HuH-7.5 (cell line): ENCODE measurements at regions not wholly inside any gene's neighbourhood (a gene's known extent, or its start where the extent isn't known, plus 50 kb on each side); places are given as distances from the start of the nearest gene placed in this dataset.
"Not testable (repeated sequence)": the region's sequence is repeated elsewhere in the genome, so short reads cannot be mapped to it uniquely, and the experiment has no call there.

Experiments
- DNase-seq: peaks from one replicate; pipeline ENCODE4 v3.0.0; 2011; ENCODE audit warnings: low spot score

DNA sequence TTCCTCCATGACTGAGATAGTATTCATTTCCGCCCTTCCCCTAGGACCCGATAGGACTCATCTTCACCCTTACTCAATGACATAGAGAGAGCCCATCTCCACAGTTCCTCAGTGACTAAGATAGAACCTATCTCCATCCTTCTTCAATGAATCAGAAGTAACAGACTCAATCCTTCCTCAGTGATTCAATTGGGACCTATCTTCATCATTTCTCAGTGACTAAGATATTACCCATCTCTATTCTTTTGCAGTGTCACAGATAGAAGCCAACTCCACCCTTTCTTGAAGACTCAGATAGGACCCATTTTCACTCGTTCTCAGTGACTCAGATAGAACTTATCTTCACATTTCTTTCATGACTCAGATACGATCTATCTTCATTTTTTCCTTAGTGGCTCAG lies 164.6 kb downstream of the FBXO4 start:
- no peak for DNase-seq

DNA sequence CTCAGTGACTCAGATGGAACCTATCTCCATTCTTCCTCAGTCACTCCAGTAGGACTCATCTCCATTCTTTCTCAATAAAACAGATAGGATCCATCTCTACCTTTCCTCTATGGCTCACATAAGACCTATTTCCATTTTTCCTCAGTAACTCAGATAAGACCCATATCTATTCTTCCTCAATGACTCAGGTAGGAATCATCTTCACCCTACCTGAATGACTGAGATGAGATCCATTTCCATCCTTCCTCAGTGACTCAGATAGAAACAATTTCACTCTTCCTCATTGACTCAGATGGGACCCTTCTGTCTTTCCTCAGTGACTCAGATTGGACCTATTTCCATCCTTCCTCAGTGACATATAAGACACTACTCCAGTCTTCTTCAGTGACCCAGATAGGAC lies 165.1 kb downstream of the FBXO4 start:
- no peak for DNase-seq

DNA sequence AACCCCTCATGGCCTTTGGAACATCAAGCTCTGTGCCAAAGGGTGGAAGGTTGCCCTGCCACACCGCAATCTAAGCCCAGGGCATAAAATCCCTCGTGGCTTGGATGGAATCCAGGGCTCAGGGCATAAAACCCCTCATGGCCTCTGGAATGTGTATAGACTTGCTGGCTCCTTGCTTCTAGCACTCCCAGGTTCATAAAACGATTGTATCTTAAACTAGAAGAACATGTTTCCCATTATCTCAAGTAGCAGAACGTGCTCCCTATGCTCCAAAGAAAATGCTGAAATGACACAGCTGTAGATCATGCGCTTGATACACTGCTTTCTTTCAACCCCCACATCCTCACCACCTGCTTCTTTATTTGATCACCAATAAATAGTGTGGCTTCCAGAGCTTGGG lies 174.8 kb downstream of the FBXO4 start:
- not testable (repeated sequence) for DNase-seq

DNA sequence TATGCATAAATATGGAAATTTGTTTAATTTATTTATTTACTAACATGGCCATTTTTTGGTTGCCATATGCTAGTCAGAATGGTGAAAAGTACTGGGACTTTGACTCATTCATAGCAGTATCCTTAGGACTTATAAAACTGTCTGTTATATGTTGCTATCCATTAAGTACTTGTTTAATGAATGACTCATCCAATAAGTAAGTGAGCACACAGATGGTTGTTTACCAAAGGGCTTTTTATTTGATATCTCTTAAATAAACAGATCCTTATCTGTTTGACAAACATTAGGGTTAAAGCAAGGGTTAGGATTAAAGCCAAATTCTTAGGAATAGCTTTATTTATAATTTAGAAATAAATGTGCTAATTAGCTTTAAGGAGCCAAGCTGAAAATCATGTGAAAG lies 183.4 kb downstream of the FBXO4 start:
- peak; percentile 46 for DNase-seq

DNA sequence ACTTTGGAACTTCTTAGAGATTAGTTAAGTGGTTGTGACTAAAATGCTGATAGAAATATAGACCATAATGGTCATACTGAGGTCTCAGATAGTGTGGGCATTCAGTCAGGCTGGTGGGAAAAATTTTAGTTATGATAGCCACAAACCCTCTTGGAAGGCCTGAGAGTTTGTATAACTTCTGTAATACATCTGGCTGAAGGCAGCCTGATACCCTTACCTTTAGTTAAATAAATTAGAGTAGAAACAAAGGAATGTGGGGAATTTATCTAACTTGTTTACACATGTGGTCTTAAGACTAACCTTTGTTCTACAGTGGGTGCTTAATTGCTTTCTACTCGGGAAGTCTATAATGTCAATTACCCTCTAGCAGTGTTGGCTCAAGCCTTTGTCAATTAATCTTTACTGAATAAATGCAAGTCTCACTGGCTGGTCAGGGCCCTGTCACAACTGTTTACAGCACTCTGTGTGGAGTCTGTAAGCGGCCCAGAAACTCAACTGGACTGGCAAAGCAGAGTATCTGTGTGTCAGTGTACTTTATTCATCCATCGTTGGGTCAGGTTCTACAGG lies 184.0 kb downstream of the FBXO4 start:
- no peak for DNase-seq

DNA sequence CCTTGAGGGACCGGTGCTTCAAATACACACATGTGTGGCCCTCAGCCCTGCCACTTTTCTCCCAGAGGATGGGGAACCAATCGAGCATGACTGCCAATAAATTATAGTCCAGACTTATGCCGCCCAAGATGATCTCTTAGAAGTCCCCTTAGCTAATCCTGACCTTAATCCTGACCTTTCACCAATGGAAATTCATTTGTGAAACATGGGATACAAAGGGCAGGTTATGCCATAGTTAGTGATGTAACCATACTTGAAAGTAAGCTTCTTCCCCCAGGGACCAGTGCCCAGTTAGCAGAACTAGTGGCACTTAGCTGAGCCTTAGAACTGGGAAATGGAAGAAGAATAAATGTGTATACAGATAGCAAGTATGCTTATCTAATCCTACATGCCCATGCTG lies 190.6 kb downstream of the FBXO4 start:
- not testable (repeated sequence) for DNase-seq

DNA sequence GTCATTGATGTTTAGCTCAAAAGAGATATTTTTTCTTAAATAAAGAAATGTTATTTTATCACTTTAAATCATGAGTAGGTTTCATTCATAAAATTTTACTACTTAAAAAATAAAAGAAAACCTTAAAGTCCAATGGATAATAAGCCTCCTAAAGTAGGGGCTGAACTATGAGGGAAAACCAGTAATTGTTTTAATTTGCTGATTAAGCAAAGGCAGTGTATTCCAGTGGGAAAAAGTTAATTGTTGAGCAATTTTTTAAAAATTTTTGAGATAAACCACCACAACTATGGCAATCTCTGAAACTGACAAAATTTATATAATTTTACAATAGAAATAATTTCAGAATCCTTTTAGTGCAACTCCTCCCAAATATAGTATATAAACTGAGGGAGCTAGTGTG lies 195.0 kb downstream of the FBXO4 start:
- no peak for DNase-seq

DNA sequence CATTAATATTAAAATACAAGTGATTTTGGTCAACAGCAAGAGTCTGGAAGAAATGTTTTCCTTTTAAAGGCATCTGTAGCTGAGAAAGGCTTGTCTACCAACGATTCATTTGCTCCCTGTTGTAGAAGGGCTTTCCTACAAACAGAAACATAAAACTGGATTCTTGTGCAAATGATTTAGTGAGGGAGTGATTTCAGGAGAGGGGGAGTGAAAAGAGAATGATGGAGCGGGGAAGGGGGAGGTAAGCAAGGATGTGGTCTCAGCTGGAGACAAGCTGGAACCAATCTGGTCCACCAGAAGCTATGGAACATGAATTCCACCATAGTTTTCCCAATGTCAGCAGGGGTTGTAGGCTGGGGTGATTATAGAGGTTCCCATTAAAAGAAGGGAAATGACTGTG lies 196.3 kb downstream of the FBXO4 start:
- DNase-seq: no peak

DNA sequence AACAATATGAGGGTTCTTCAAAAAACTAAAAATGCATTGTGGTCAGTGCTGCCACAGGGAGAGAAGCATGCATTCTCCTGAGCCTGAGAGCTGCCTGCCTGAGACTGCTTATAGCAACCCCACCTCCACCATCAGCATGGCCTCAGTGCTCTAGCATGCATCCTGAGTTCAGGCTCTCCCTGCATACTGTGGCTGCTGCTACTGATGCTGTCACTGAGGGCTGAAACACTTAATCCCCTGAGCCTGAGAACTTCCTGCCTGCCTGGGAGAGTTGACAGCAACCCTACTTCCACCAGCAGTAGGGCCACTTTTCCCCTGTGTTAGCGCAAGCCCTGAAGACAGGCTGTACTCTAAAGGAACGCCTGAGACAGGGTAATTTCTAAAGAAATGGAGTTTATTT lies 206.0 kb downstream of the FBXO4 start:
- DNase-seq: no peak

DNA sequence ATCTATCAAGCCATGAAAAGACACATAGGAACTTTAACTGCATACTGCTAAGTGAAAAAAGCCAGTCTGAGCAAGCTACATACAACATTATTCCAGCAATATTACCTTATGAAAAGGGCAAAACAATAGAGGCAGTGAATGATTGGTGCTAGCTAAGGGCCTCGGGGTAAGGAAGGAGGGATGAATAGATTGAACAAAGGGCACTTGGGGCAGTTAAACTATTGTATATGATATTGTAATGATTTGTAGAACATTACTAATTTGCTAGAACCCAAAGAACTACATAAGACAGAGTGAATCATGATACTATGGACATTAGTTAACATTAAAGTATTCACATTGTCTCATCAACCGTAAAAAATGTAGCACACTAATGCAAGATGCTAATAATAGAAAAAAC lies 218.3 kb downstream of the FBXO4 start:
- no peak for DNase-seq

DNA sequence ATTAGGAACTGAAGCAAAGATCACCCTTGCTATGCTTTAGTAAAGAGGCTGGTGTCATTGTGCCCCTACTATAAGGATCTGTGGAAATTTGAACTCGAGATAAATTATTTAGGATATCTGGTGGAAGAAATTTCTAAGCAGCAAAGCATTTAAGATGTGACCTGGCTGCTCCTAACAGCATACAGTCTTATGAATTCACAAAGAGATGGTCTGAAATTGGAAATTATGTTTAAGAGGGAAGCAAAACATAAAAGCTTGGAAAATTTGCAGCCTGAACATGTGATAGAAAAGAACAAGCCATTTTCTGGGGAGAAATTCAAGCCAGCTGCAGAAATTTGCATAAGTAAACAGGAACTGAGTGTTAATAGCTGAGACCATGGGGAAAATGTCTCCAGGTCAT lies 223.7 kb downstream of the FBXO4 start:
- no peak for DNase-seq

DNA sequence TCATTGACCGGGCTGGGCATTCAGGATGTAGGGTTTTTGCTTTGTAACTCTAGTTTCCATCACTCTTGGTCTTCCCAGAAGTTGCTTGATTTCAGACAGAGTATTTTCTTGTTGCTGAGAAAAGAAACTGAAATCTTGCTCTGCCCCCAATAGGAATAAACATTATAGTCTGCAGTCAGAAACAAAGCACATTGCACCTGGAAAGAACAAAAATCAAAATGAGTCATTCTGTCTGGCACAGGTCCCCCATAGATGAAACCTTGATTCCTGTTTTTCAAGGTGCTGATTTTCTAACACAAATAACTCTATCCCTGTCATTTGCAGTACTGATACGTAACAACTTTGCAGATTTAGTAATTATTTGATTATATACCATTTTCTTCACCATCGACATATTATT lies 232.1 kb downstream of the FBXO4 start:
- no peak for DNase-seq

DNA sequence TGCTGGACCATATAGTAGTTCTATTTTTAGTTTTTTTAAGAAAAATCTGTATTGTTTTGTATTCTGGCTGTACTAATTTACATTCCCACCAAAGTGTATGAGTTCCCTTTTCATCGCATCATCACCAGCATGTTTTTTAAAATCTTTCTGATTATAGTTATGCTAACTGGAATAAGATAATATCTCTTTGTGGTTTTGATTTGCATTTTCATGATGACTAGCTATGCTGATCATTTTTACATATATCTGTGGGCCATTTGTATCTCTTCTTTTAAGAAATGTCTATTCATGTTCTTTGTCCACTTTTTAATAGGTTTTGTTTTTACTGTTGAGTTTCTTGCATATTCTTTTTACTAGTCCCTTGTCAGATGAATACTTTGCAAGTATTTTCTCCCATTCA lies 238.0 kb downstream of the FBXO4 start:
- no peak for DNase-seq

DNA sequence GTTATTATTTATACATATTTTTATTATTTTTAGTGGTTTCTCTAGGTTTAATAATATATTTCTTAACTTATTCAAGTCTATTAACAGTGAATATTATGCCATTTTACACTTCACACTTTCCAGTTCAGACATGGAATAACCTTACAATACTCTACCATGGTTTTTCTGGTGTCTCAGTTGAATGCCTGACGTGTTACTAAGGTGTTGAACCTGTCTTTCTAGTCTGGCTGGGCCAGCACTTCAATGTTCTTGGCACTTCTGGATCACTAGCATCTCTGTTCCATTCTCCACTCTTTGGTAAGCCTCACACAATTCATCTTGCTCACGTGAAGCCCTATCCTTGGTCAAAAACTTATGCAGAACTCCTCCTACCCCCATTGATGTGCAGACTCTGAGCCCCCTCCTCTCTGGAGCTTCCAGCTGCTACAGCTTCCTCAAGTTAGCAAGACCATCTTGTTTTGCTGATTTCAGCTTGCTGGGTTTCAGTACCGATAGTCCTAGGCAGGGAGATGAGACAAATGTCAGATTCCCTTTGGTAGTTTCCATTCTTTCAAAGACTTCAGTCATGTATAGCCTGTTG lies 243.1 kb downstream of the FBXO4 start:
- no peak for DNase-seq

DNA sequence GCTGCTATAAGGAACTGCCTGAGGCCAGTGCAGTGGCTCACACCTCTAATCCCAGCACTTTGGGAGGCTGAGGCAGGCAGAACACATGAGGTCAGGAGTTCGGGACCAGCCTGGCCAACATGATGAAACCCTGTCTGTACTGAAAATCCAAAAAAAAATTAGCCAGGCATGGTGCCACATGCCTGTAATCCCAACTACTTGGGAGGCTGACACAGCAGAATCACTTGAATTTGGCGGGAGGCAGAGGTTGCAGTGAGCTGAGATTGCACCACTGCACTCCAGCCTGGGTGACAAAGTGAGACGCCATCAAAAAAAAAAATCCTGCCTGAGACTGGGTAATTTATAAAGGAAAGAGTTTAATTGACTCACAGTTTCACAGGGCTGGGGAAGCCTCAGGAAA lies 247.1 kb upstream of the GHR start:
- DNase-seq: not testable (repeated sequence)

DNA sequence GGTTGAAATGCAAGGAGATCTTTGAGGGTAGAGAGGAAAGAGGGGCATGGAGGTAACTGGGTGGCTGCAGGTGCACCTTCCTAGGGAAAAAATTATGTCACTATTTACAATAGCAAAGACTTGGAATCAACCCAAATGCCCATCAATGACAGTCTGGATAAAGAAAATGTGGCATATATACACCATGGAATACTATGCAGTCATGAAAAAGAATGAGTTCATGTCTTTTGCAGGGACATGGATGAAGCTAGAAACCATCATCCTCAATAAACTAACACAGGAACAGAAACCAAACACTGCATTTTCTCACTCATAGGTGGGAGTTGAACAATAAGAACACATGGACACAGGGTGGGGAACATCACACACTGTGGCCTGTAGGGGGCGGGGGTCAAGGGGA lies 243.4 kb upstream of the GHR start:
- not testable (repeated sequence) for DNase-seq

DNA sequence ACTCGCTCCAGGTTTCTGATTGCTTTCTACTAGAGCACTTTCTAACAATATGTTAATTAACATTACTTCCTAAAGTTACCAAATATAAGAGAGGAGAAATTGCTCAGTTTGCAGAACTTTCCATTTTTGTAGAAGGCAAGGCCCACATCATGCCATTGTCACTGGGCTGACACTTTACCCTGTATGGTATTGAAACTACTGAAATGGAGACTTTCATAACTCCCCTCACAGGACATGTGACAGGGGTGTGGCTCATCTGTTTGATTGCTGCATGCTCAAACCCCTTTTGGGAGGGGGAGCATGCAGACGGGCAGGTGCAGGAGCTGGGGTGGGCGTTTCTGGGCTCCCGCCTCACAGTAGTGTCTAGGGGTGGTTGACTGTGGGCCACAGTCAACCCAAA lies 206.3 kb upstream of the GHR start:
- no peak for DNase-seq

DNA sequence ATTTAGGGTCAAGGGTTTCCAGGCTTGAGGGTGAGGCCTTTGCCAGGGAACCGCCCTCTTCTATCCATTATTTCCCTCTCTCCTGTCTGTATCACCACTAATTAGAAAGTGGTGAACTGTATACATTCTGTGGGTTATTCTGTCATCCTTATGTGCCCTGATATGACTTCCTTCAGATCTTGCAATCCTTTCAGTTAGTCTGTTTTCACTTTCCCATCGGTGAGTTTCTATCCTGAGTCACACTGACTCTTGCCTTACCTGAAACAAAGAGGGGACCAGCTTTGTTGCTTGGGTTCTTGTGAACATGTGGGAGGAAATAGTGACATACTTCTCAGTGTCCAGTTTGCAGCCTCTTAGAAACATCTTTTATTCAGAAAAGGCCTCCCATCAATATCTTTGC lies 205.4 kb upstream of the GHR start:
- no peak for DNase-seq

DNA sequence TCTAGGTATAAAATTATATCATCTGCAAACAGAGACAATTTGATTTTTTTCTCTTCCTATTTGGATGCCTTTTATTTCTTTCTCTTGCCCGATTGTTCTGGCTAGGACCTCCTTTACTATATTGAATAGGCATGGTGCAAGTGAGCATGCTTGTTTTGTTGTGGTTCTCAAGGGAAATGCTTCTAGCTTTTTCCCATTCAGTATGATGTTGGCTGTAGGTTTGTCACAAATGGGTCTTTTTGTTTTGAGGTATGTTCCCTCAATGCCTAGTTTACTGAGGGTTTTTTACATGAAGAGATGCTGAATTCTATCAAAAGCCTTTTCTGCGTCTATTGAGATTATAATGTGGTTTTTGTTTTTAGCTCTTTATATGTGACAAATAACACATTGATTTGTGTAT lies 198.2 kb upstream of the GHR start:
- DNase-seq: no peak

DNA sequence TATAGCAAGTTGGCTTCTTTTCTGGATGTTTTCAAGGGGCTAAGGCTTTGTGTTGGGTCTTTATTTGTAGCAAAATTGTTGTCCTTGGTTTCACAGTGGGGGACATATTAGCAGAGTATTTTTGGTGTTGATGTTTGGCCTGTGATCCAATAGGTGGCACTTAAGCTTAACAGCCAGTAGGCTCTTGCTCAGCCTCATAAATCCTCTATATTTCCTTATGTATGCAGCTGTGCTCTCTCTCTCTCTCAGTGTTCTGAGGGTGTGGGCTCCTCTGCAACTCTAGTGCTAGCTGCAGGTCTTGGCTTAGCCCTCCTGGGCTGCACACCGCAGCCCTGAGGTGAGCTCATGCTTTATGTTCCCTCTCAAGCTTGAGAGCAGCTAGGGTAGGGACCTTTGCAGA lies 195.0 kb upstream of the GHR start:
- no peak for DNase-seq

DNA sequence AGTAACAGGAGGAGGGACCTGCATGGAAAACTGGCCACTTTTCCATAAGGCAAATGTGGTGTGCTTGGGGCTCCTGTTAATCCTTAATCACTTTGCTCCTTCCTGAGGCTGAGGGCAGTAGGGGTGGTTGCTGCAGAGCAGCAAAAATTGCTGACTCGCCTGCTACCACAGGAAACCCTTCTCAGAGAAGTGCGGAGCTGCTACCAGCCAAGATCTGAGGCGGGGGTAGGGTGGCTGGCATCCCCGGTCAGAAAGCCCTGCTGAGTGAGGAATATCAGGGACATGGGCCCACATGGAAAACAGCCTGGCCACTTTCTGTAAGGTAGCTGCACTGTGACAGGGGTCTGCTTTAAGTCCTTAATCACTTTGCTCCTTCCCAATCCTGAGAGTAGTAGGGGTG lies 192.4 kb upstream of the GHR start:
- no peak for DNase-seq

DNA sequence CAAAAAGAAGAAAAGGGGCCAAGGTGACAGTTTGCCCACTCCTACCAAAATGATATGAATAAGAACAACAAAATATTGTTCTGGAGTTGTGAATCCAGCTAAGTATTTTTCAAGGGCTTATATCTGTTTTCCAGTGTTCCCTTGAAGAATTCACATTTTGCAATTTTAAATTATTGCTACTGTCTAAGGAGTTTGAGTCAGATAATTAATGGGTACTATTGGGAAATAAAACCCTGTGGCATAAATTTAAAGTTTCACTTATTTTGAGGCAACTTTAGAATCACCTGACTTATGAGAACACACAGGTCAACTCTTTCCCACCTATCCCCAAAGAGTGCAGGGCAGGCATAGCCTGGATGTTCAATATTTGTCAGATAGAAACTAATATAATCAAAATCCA lies 188.0 kb upstream of the GHR start:
- no peak for DNase-seq

DNA sequence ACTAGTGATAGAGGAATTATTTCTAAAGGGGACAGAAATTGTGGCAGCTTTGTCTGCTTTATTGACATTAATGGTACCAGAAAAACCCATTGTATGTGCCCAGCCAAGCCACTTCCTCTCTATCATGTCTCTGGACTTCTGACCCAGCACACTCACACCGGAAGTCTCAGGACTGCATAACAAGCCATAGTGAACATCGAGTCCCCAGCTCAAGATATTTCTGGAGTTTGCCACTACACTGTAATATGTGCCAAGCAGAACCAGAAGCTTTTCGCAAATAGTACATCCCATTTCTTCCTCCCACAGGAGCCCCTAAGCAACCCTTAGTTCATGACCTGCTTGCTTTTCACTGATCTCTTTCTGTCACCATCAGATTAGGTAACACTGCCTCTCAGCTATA lies 187.4 kb upstream of the GHR start:
- DNase-seq: no peak

DNA sequence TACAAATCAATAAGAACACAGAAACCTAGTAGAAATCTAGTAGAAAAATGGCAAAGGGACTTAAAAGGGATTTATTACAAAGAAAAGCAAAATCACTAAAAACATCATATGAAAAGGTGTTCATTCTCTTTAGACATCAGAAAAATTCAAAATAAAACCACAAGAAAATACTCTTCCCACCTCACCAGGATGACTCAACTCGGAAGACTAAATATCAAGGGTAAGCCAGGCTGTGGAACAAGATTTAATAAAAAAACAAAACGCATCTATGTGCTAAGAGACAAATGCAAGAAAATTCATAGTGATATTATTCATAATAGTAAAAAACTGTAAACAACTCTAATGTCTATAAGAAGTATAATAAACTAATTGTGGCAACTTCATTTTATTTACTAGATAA lies 181.6 kb upstream of the GHR start:
- no peak for DNase-seq

DNA sequence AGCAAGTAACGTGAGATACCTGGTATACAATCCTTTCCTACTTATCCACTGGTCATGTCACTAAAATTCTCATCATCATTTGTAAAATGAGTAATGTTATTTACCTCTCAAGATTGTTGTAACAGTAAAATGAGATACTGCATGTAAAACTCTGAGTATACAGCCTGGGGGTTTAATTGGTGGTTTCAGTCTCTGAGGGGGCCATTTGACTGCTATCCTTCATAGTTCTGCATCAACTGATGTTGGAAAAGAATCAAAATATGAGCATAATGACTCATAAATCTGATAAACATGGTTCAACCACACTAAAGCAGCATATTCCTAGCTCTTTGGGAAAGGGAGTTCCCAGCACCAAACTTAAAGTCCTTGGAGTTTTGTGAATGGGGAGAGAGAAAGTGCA lies 181.0 kb upstream of the GHR start:
- no peak for DNase-seq
